IMR-90 (cell line): ENCODE measurements at regions not wholly inside any gene's neighbourhood (a gene's known extent, or its start where the extent isn't known, plus 50 kb on each side); places are given as distances from the start of the nearest gene placed in this dataset.

Experiments used
- ATAC-seq: fragments of 200-7000 bp; cut with Tn5 transposase; 2 replicates; pipeline ENCODE4 v1.9.1; 2020; ENCODE audit warnings: low read depth, mild to moderate bottlenecking, moderate library complexity
- BruUV-seq: library from RNA; stranded (reverse); fragments of 400-500 nt; replicated peaks from 2 replicates; lab custom pipeline; 2021; lab: Mats Ljungman, UMichigan
- CTCF ChIA-PET: fragments of 300-600 bp; formaldehyde crosslinking; extraction: SDS; loops from one replicate; lab custom pipeline; 2021; ENCODE audit warnings: antibody characterized with exemption; lab: Yijun Ruan, JAX
- POLR2A ChIA-PET: fragments of 300-600 bp; sonication (Branson Sonifier 250); formaldehyde crosslinking; loops from one replicate; lab custom pipeline; 2022; ENCODE audit warnings: antibody characterized with exemption; ENCODE audit not compliant: unreplicated experiment; lab: Charles Lee
- DNase-seq: peaks from one replicate; pipeline ENCODE4 v3.0.0; 2013
- H2AFZ ChIP-seq: replicated peaks from 2 replicates; pipeline ENCODE3; 2013; ENCODE audit warnings: low read length, mild to moderate bottlenecking; ENCODE audit not compliant: poor library complexity
- H2AK5ac ChIP-seq: 2 replicates; pipeline ENCODE4 v1.6.1; 2013; ENCODE audit warnings: low read depth, low read length, inconsistent platforms
- H2AK9ac ChIP-seq: replicated peaks from 2 replicates; pipeline ENCODE3; 2013; ENCODE audit warnings: mild to moderate bottlenecking, low read depth, low read length, moderate library complexity; ENCODE audit not compliant: poor library complexity
- H2BK120ac ChIP-seq: 2 replicates; pipeline ENCODE4 v1.6.1; 2013; ENCODE audit warnings: low read depth, low read length, inconsistent platforms
- H2BK15ac ChIP-seq: 3 replicates; pipeline ENCODE4 v1.6.1; 2013; ENCODE audit warnings: low read depth, low read length, inconsistent platforms
- H2BK20ac ChIP-seq: 2 replicates; pipeline ENCODE4 v1.6.1; 2013; ENCODE audit warnings: low read depth, mild to moderate bottlenecking, inconsistent platforms, low read length, moderate library complexity
- H2BK5ac ChIP-seq: 2 replicates; pipeline ENCODE4 v1.6.1; 2013; ENCODE audit warnings: mild to moderate bottlenecking, low read depth, low read length, inconsistent platforms; ENCODE audit not compliant: poor library complexity, severe bottlenecking
- H3K14ac ChIP-seq: replicated peaks from 2 replicates; pipeline ENCODE4 v1.6.1; 2013; ENCODE audit warnings: low read depth, low read length, inconsistent platforms
- H3K18ac ChIP-seq: 2 replicates; pipeline ENCODE4 v1.6.1; 2013; ENCODE audit warnings: low read depth, low read length, control low read depth
- H3K23ac ChIP-seq: 2 replicates; pipeline ENCODE4 v1.6.1; 2013; ENCODE audit warnings: low read depth, low read length, inconsistent platforms
- H3K27ac ChIP-seq: 2 replicates; pipeline ENCODE4 v1.5.1; 2013; ENCODE audit warnings: mild to moderate bottlenecking, control low read depth, low read length; ENCODE audit not compliant: insufficient read depth
- H3K27me3 ChIP-seq: 2 replicates; pipeline ENCODE4 v1.6.1; 2013; ENCODE audit warnings: low read length; ENCODE audit not compliant: control insufficient read depth, insufficient read depth
- H3K36me3 ChIP-seq: 2 replicates; pipeline ENCODE4 v1.6.1; 2013; ENCODE audit warnings: low read length, mixed read lengths; ENCODE audit not compliant: control insufficient read depth, insufficient read depth
- H3K4ac ChIP-seq: 2 replicates; pipeline ENCODE4 v1.6.1; 2013; ENCODE audit warnings: low read depth, low read length, inconsistent platforms
- H3K4me1 ChIP-seq: 2 replicates; pipeline ENCODE4 v1.6.1; 2013; ENCODE audit warnings: low read length, mixed read lengths; ENCODE audit not compliant: control insufficient read depth, insufficient read depth
- H3K4me2 ChIP-seq: 2 replicates; pipeline ENCODE4 v1.6.1; 2013; ENCODE audit warnings: low read depth, mild to moderate bottlenecking, control low read depth, low read length, moderate library complexity
- H3K4me3 ChIP-seq: 2 replicates; pipeline ENCODE4 v1.5.1; 2013; ENCODE audit warnings: low read depth, mild to moderate bottlenecking, control low read depth, low read length, moderate library complexity; ENCODE audit not compliant: insufficient read depth
- H3K56ac ChIP-seq: 2 replicates; pipeline ENCODE4 v1.6.1; 2013; ENCODE audit warnings: low read length, inconsistent platforms; ENCODE audit not compliant: insufficient read depth; ENCODE audit errors: extremely low read depth
- H3K79me1 ChIP-seq, 2 experiments: 2 replicates each; pipeline ENCODE4 v1.6.1; 2013; ENCODE audit warnings: low read length in 2 of 2, inconsistent platforms in 1 of 2, low read depth in 1 of 2
- H3K9ac ChIP-seq: 2 replicates; pipeline ENCODE4 v1.6.1; 2013; ENCODE audit warnings: low read depth, low read length, control low read depth
- H3K9me1 ChIP-seq: 2 replicates; pipeline ENCODE4 v1.6.1; 2013; ENCODE audit warnings: low read length, inconsistent platforms; ENCODE audit not compliant: insufficient read depth
- H3K9me3 ChIP-seq: 2 replicates; pipeline ENCODE4 v1.6.1; 2013; ENCODE audit warnings: low read length; ENCODE audit not compliant: control insufficient read depth, insufficient read depth
- H4K20me1 ChIP-seq: 2 replicates; pipeline ENCODE4 v1.6.1; 2013; ENCODE audit warnings: low read length, inconsistent platforms; ENCODE audit not compliant: insufficient read depth
- H4K5ac ChIP-seq: 2 replicates; pipeline ENCODE4 v1.6.1; 2013; ENCODE audit warnings: mild to moderate bottlenecking, low read depth, low read length, control low read depth
- H4K8ac ChIP-seq, 2 experiments: 2 replicates each; pipeline ENCODE4 v1.6.1; 2013; ENCODE audit warnings: low read depth in 2 of 2, low read length in 2 of 2, control low read depth in 1 of 2, inconsistent platforms in 1 of 2
- H4K91ac ChIP-seq: 2 replicates; pipeline ENCODE4 v1.6.1; 2013; ENCODE audit warnings: low read depth, low read length, inconsistent platforms; ENCODE audit not compliant: insufficient read depth
- BHLHE40 ChIP-seq: fragments of 150-350 bp; IDR thresholded peaks from 2 replicates; pipeline ENCODE4 v1.6.1; 2016; ENCODE audit warnings: mild to moderate bottlenecking, low read depth, low read length
- CHD1 ChIP-seq: IDR thresholded peaks from 2 replicates; pipeline ENCODE4 v1.6.1; 2012; ENCODE audit warnings: low read depth, low read length, improper control_type of control experiment
- SMC3 ChIP-seq: fragments of 150-350 bp; IDR thresholded peaks from 2 replicates; pipeline ENCODE4 v1.6.1; 2016; ENCODE audit warnings: low read depth, mild to moderate bottlenecking, antibody characterized with exemption, low read length, moderate library complexity
- USF2 ChIP-seq: fragments of 150-350 bp; IDR thresholded peaks from 2 replicates; pipeline ENCODE4 v1.6.1; 2017; ENCODE audit warnings: mild to moderate bottlenecking, antibody characterized with exemption, low read length, low read depth
- WGBS, 2 experiments: methylation state at CpG; one replicate each; pipeline versions ENCODE4 v1.1.5 to v1.1.7; 2013; ENCODE audit warnings: missing lambda C conversion rate in 2 of 2; ENCODE audit not compliant: insufficient read length in 1 of 2; ENCODE audit errors: extremely low coverage in 2 of 2; 5-methylcytosine and 5-hydroxymethylcytosine counted together
- dilution Hi-C: fragments of 300-500 bp; cut with HindIII; formaldehyde crosslinking; loops from one replicate; pipeline ENCODE4 v1.14.3; 2018; ENCODE audit warnings: low sequenced_read_pairs; ENCODE audit not compliant: unreplicated experiment
- in situ Hi-C: fragments of 300-500 bp; cut with MboI; formaldehyde crosslinking; loops from 3 replicates; pipeline ENCODE4 v1.14.3; 2019; ENCODE audit warnings: low sequenced_read_pairs, inconsistent platforms, mixed read lengths
- intact Hi-C: fragments of 100-400 bp; cut with micrococcal nuclease; formaldehyde crosslinking; loops from 2 replicates; pipeline ENCODE4 v1.10.0; 2022

GRCh38 chr12:28905220-28905955 lies 243.7 kb upstream of the FAR2 start:
- dilution Hi-C loops (no loop called here), in situ Hi-C loops (no loop called here), intact Hi-C loops (no loop called here)
- H2AFZ ChIP-seq: no peak overlapping the region
- H3K27ac ChIP-seq: no peak overlapping the region
- no peak for ATAC-seq
- H3K14ac ChIP-seq: no peak overlapping the region
- H2AK5ac ChIP-seq: no peak overlapping the region
- no peak overlapping the region for H3K4me2 ChIP-seq
- H3K9ac ChIP-seq: no peak overlapping the region
- H3K36me3 ChIP-seq: no peaks in the 10 kb centered on the region
- H3K56ac ChIP-seq: no peak overlapping the region
- H4K91ac ChIP-seq: no peak overlapping the region
- WGBS, 2 experiments: no CpG with 5 or more reads among the region's 1 CpG
- no peaks in the 10 kb centered on the region for H3K4me1 ChIP-seq
- no peaks in the 10 kb centered on the region for H3K79me1 ChIP-seq
- no peak overlapping the region for H2AK9ac ChIP-seq
- H4K8ac ChIP-seq: no peak overlapping the region; a peak in 2 of 4 replicates
- H3K4ac ChIP-seq: no peak overlapping the region
- H2BK20ac ChIP-seq: no peak overlapping the region
- no peak overlapping the region for H3K4me3 ChIP-seq
- H3K27me3 ChIP-seq: no peaks in the 10 kb centered on the region
- no peak overlapping the region for H3K23ac ChIP-seq
- no peak overlapping the region for H2BK120ac ChIP-seq
- no peaks in the 10 kb centered on the region for H3K9me1 ChIP-seq
- H2BK5ac ChIP-seq: no peak overlapping the region
- H4K5ac ChIP-seq: no peak overlapping the region
- no peak overlapping the region for H2BK15ac ChIP-seq
- no peak for DNase-seq
- H4K20me1 ChIP-seq: no peaks in the 10 kb centered on the region
- peaks cover 10% of the 10 kb centered on the region for H3K9me3 ChIP-seq
- POLR2A ChIA-PET: no interaction called here
- no TSS peak for BruUV-seq
- CTCF ChIA-PET: interaction anchor here (1.1 kb wide), 1 partner anchor 58 kb away, joined by 3 read pairs; no protein-coding TSS in a partner anchor
- no peak overlapping the region; the same call in 1 of the 2 replicates for H3K18ac ChIP-seq
- TF ChIP-seq USF2: no peak
- no peak for TF ChIP-seq CHD1
- TF ChIP-seq BHLHE40: no peak
- no peak for TF ChIP-seq SMC3
